Skin of body (tissue), 1 donor: ENCODE measurements at regions not wholly inside any gene's neighbourhood (a gene's known extent, or its start where the extent isn't known, plus 50 kb on each side); places are given as distances from the start of the nearest gene placed in this dataset.

ENCODE experiments used
- DNase-seq: peaks from one replicate; lab custom pipeline; 2025; lab: John Stamatoyannopoulos, UW

- no peak for DNase-seq
Measured at GRCh38 chr12:125356111-125356510, 290.9 kb downstream of the AACS start.

GRCh38 chr12:125357561-125357960 is 292.3 kb downstream of the AACS start:
- DNase-seq, result no peak

- no peak for DNase-seq
Measured at GRCh38 chr12:125360540-125360939, 295.3 kb downstream of the AACS start.

GRCh38 chr12:125371033-125371432 is 305.8 kb downstream of the AACS start:
- no peak for DNase-seq

GRCh38 chr12:125372085-125372484 is 306.9 kb downstream of the AACS start:
- no peak for DNase-seq

- no peak for DNase-seq
Measured at GRCh38 chr12:125373375-125373774, 308.1 kb downstream of the AACS start.

- DNase-seq, result no peak
Measured at GRCh38 chr12:125376422-125376821, 311.2 kb downstream of the AACS start.

- no peak for DNase-seq
Measured at GRCh38 chr12:125377093-125377492, 311.9 kb downstream of the AACS start.

GRCh38 chr12:125381373-125381772 is 316.1 kb downstream of the AACS start:
- no peak for DNase-seq

GRCh38 chr12:125382926-125383325 is 317.7 kb downstream of the AACS start:
- DNase-seq, result no peak

GRCh38 chr12:125386652-125387051 is 321.4 kb downstream of the AACS start:
- DNase-seq, result no peak

- DNase-seq, result no peak
Measured at GRCh38 chr12:125387206-125387605, 322.0 kb downstream of the AACS start.

GRCh38 chr12:125389061-125389697 is 323.9 kb downstream of the AACS start:
- DNase-seq, result no peak

- no peak for DNase-seq
Measured at GRCh38 chr12:125393569-125393968, 328.3 kb downstream of the AACS start.

GRCh38 chr12:125395583-125396215 is 330.5 kb downstream of the AACS start:
- DNase-seq, result no peak

- no peak for DNase-seq
Measured at GRCh38 chr12:125399489-125399888, 334.3 kb downstream of the AACS start.

- no peak for DNase-seq
Measured at GRCh38 chr12:125402874-125403789, 337.9 kb downstream of the AACS start.

GRCh38 chr12:125403843-125404242 is 338.6 kb downstream of the AACS start:
- DNase-seq, result no peak

- no peak for DNase-seq
Measured at GRCh38 chr12:125406131-125406530, 340.9 kb downstream of the AACS start.

GRCh38 chr12:125408718-125409117 is 343.5 kb downstream of the AACS start:
- no peak for DNase-seq

- DNase-seq, result no peak
Measured at GRCh38 chr12:125412506-125412905, 347.3 kb downstream of the AACS start.

GRCh38 chr12:125417446-125417845 is 352.2 kb downstream of the AACS start:
- DNase-seq, result no peak
